Testis (tissue), 2 donors: ENCODE measurements at regions not wholly inside any gene's neighbourhood (a gene's known extent, or its start where the extent isn't known, plus 50 kb on each side); places are given as distances from the start of the nearest gene placed in this dataset.

Experiments used
- DNase-seq: peaks from one replicate; pipeline ENCODE4 v3.0.0-alpha.2; 2019
- H3K27ac ChIP-seq, 2 donors: fragments of 200-600 bp; sonication (generic); one replicate each; pipeline ENCODE4 v1.5.1; 2019
- H3K27me3 ChIP-seq: fragments of 200-600 bp; sonication (generic); one replicate; pipeline ENCODE4 v1.5.1; 2019
- H3K36me3 ChIP-seq: fragments of 200-600 bp; sonication (generic); one replicate; pipeline ENCODE4 v1.5.1; 2017; ENCODE audit warnings: low read depth; ENCODE audit errors: missing control alignments
- H3K4me1 ChIP-seq: fragments of 200-600 bp; sonication (generic); one replicate; pipeline ENCODE4 v1.5.1; 2019
- H3K4me3 ChIP-seq, 2 donors: fragments of 200-600 bp; sonication (generic); one replicate each; pipeline ENCODE4 v1.5.1; 2017 to 2019
- H3K9me3 ChIP-seq: fragments of 200-600 bp; sonication (generic); one replicate; pipeline ENCODE4 v1.5.1; 2017
- CTCF ChIP-seq, 3 experiments: fragments of 450-650 bp in 2 of 3; fragments of 200-600 bp in 1 of 3; sonication (generic) in 1 of 3; IDR thresholded peaks; one replicate each; pipeline ENCODE4 v1.5.1; 2016 to 2019; ENCODE audit warnings: antibody characterized with exemption in 3 of 3, mild to moderate bottlenecking in 2 of 3, moderate library complexity in 1 of 3
- POLR2A ChIP-seq: fragments of 450-650 bp; IDR thresholded peaks from one replicate; pipeline ENCODE4 v1.6.1; 2017; ENCODE audit warnings: antibody characterized with exemption, mild to moderate bottlenecking, moderate library complexity
- WGBS, 2 donors: methylation state at CpG; one replicate each; pipeline ENCODE4 v1.1.5; 2018; 5-methylcytosine and 5-hydroxymethylcytosine counted together
- intact Hi-C: fragments of 100-400 bp; cut with DNase I; formaldehyde crosslinking; loops from one replicate; pipeline ENCODE4 v1.15.1; 2023; ENCODE audit warnings: low total_unique reads

GRCh38 chr2:2640371-2640770, 309.3 kb upstream of the MYT1L start:
- intact Hi-C loops, result no loop called here
- Histone ChIP-seq H3K4me1 (no peaks in the 10 kb centered on the region), H3K27ac (no peak overlapping the region), H3K36me3 (no peaks in the 10 kb centered on the region), H3K27me3 (no peaks in the 10 kb centered on the region), H3K9me3 (no peaks in the 10 kb centered on the region), H3K4me3 (no peak overlapping the region)
- no peak for DNase-seq
- no peak for TF ChIP-seq CTCF (IDR thresholded peaks at IDR 0.05)
- no peak for TF ChIP-seq POLR2A
- WGBS, 2 donors, result 84 to 89% methylated on average over 7 of the region's 7 CpGs

- Histone ChIP-seq H3K27me3 (no peaks in the 10 kb centered on the region), H3K4me1 (no peaks in the 10 kb centered on the region), H3K4me3 (no peak overlapping the region), H3K36me3 (no peaks in the 10 kb centered on the region), H3K9me3 (no peaks in the 10 kb centered on the region), H3K27ac (no peak overlapping the region)
- intact Hi-C loops, result no loop called here
- DNase-seq, result no peak
- TF ChIP-seq CTCF (IDR thresholded peaks at IDR 0.05) (no peak), POLR2A (no peak)
- 63 to 76% methylated on average over 31 of the region's 31 CpGs for WGBS, 2 donors
These were observed 308.4 kb upstream of the MYT1L start for GRCh38 chr2:2639251-2640139.

GRCh38 chr2:2638547-2639220, 307.6 kb upstream of the MYT1L start:
- intact Hi-C loops, result no loop called here
- WGBS, 2 donors, result 75 to 86% methylated on average over 9 to 11 of the region's 11 CpGs
- Histone ChIP-seq H3K9me3 (no peaks in the 10 kb centered on the region), H3K27me3 (no peaks in the 10 kb centered on the region), H3K36me3 (no peaks in the 10 kb centered on the region), H3K27ac (no peak overlapping the region), H3K4me1 (no peaks in the 10 kb centered on the region), H3K4me3 (no peak overlapping the region)
- DNase-seq, result no peak
- TF ChIP-seq CTCF (IDR thresholded peaks at IDR 0.05) (no peak), POLR2A (no peak)

GRCh38 chr2:2636813-2637212, 305.7 kb upstream of the MYT1L start:
- TF ChIP-seq CTCF (IDR thresholded peaks at IDR 0.05) (no peak), POLR2A (no peak)
- H3K27me3 ChIP-seq, result no peaks in the 10 kb centered on the region
- H3K27ac ChIP-seq, result no peak overlapping the region
- peaks cover 8% of the 10 kb centered on the region for H3K4me1 ChIP-seq
- no peaks in the 10 kb centered on the region for H3K36me3 ChIP-seq
- no peak for DNase-seq
- H3K9me3 ChIP-seq, result no peaks in the 10 kb centered on the region
- 89 to 97% methylated on average over 5 of the region's 5 CpGs for WGBS, 2 donors
- intact Hi-C loops, result no loop called here
- no peak overlapping the region for H3K4me3 ChIP-seq
